DND-41 (cell line): ENCODE measurements at regions not wholly inside any gene's neighbourhood (a gene's known extent, or its start where the extent isn't known, plus 50 kb on each side); places are given as distances from the start of the nearest gene placed in this dataset.

Experiments
- CTCF ChIP-seq: IDR thresholded peaks from 2 replicates; pipeline ENCODE4 v1.5.1; 2012; ENCODE audit warnings: borderline replicate concordance, low read length, moderate library complexity, mild to moderate bottlenecking; ENCODE audit not compliant: poor library complexity, severe bottlenecking; ENCODE audit errors: extremely low read depth
- EZH2 ChIP-seq: IDR thresholded peaks from 3 replicates; pipeline ENCODE4 v1.6.1; 2012; ENCODE audit warnings: borderline replicate concordance, low read depth, mild to moderate bottlenecking, moderate library complexity, low read length, inconsistent platforms; ENCODE audit not compliant: severe bottlenecking

DNA sequence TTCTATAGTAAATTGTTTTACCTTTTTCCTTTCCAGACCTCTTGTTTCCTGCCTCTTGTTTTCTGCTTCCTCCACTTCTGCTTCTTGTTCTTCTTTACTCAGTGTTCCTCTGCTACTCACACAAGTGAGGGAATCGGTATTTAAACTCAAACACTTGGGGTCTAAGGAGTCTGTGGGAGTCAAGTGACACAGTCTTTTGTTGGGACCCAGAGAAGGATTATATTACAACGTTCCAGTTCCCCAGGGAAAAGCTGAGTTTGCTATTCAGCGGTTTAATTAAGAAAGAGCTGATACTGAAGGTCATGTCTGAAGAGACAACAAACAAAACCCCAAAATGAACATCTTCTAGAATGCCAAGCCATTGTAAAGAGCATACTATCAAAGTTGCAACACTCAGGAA, 107.8 kb upstream of the CITED2 start:
- TF ChIP-seq CTCF: no peak
- no peak for TF ChIP-seq EZH2
